ENCODE measurements at regions not wholly inside any gene's neighbourhood (a gene's known extent, or its start where the extent isn't known, plus 50 kb on each side); places are given as distances from the start of the nearest gene placed in this dataset.

GRCh38 chr4:124783847-124784246 is 71.3 kb upstream of the ANKRD50 start:
- TF ChIP-seq, protein P1, sequence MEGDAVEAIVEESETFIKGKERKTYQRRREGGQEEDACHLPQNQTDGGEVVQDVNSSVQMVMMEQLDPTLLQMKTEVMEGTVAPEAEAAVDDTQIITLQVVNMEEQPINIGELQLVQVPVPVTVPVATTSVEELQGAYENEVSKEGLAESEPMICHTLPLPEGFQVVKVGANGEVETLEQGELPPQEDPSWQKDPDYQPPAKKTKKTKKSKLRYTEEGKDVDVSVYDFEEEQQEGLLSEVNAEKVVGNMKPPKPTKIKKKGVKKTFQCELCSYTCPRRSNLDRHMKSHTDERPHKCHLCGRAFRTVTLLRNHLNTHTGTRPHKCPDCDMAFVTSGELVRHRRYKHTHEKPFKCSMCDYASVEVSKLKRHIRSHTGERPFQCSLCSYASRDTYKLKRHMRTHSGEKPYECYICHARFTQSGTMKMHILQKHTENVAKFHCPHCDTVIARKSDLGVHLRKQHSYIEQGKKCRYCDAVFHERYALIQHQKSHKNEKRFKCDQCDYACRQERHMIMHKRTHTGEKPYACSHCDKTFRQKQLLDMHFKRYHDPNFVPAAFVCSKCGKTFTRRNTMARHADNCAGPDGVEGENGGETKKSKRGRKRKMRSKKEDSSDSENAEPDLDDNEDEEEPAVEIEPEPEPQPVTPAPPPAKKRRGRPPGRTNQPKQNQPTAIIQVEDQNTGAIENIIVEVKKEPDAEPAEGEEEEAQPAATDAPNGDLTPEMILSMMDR (IDR thresholded peaks at IDR 0.05) = no peak
- TF ChIP-seq POLR2A (IDR thresholded peaks at IDR 0.05) = no peak

Data from esophagus squamous epithelium (tissue), 4 donors.